ENCODE measurements at regions not wholly inside any gene's neighbourhood (a gene's known extent, or its start where the extent isn't known, plus 50 kb on each side); places are given as distances from the start of the nearest gene placed in this dataset.

- TF ChIP-seq ZNF462 (CRISPR knock-in tag; IDR thresholded peaks at IDR 0.05) (no peak), NANOG (IDR thresholded peaks at IDR 0.05; ENCODE audit: borderline replicate concordance) (no peak), STAT1 (IDR thresholded peaks at IDR 0.05; ENCODE audit: unreplicated experiment) (no peak), EZH2 (IDR thresholded peaks at IDR 0.05; ENCODE audit: low read depth, unreplicated experiment) (no peak)
Measured at GRCh38 chr18:39661856-39662366, 2096.3 kb upstream of the CELF4 start (continued).

- H3K9me2 ChIP-seq (ENCODE audit: insufficient read depth) = no peaks in the 10 kb centered on the region
- Mint-ChIP-seq H3K9me3 (no peaks in the 10 kb centered on the region), H3K27me3 (ENCODE audit: insufficient read depth, low read depth, poor library complexity) (no peaks in the 10 kb centered on the region), H3K36me3 (ENCODE audit: low read depth) (no peaks in the 10 kb centered on the region), H3K27ac (no peak overlapping the region), H3K4me1 (peaks cover 16% of the 10 kb centered on the region), H3K4me3 (no peak overlapping the region)
- no peak overlapping the region for H3K4me3 ChIP-seq
- ATAC-seq = no peak
- DNase-seq (ENCODE audit: low spot score) = no peak
- no peaks in the 10 kb centered on the region for H3K36me3 ChIP-seq (ENCODE audit: insufficient read depth)
- H3K27ac ChIP-seq (ENCODE audit: low read depth) = no peak overlapping the region
- H2AFZ ChIP-seq = no peak overlapping the region
- no peak overlapping the region for H3K4me2 ChIP-seq
- H3K79me2 ChIP-seq (replicated peaks; ENCODE audit: insufficient read depth) = no peaks in the 10 kb centered on the region
- H3K4me1 ChIP-seq (ENCODE audit: insufficient read depth) = peaks cover 14% of the 10 kb centered on the region
- H3K27me3 ChIP-seq (ENCODE audit: insufficient read depth) = no peaks in the 10 kb centered on the region
- H4K20me1 ChIP-seq (replicated peaks; ENCODE audit: insufficient read depth) = no peaks in the 10 kb centered on the region
- no peaks in the 10 kb centered on the region for H3F3A ChIP-seq (replicated peaks; ENCODE audit: low read depth)
- TF ChIP-seq STAT1 (IDR thresholded peaks at IDR 0.05; ENCODE audit: unreplicated experiment) (no peak), NANOG (IDR thresholded peaks at IDR 0.05; ENCODE audit: borderline replicate concordance) (no peak), CTCF (conservative IDR thresholded peaks at IDR 0.05; ENCODE audit: low read depth in 2 of 2) (no peak), REST (IDR thresholded peaks at IDR 0.05; ENCODE audit: unreplicated experiment) (no peak), POLR2AphosphoS5 (IDR thresholded peaks at IDR 0.05; ENCODE audit: low read depth) (no peak), JUNB (IDR thresholded peaks at IDR 0.05; ENCODE audit: unreplicated experiment) (no peak), ZNF331 (CRISPR knock-in tag; IDR thresholded peaks at IDR 0.05; ENCODE audit: low read depth) (no peak), EZH2phosphoT487 (IDR thresholded peaks at IDR 0.05; ENCODE audit: unreplicated experiment) (no peak)
Measured at GRCh38 chr18:39660141-39660540, 2094.5 kb upstream of the CELF4 start.

Measured in GM23338 (cell line).